Uterus (tissue), 3 donors: ENCODE measurements at regions not wholly inside any gene's neighbourhood (a gene's known extent, or its start where the extent isn't known, plus 50 kb on each side); places are given as distances from the start of the nearest gene placed in this dataset.

Experiments
- DNase-seq, 2 donors: peaks; one replicate each; pipeline ENCODE4 v3.0.0-alpha.2; 2019 to 2020
- H3K27ac ChIP-seq, 2 donors: fragments of 200-600 bp; sonication (generic); 1 replicate in 1 of 2; 2 replicates in 1 of 2; pipeline ENCODE4 v1.5.1; 2016 to 2018
- H3K27me3 ChIP-seq, 2 donors: fragments of 200-600 bp; sonication (generic); one replicate each; pipeline ENCODE4 v1.5.1; 2018 to 2019; ENCODE audit warnings: control low read depth in 1 of 2
- H3K36me3 ChIP-seq, 2 donors: fragments of 200-600 bp; sonication (generic); one replicate each; pipeline ENCODE4 v1.5.1; 2019; ENCODE audit warnings: control low read depth in 1 of 2
- H3K4me1 ChIP-seq, 2 donors: fragments of 200-600 bp; sonication (generic); one replicate each; pipeline ENCODE4 v1.5.1; 2018 to 2019; ENCODE audit warnings: control low read depth in 1 of 2
- H3K4me3 ChIP-seq, 2 donors: fragments of 200-600 bp; sonication (generic); 1 replicate in 1 of 2; 2 replicates in 1 of 2; pipeline ENCODE4 v1.5.1; 2018 to 2019; ENCODE audit warnings: mild to moderate bottlenecking in 1 of 2
- H3K9me3 ChIP-seq, 2 donors: fragments of 200-600 bp; sonication (generic); one replicate each; pipeline ENCODE4 v1.5.1; 2019; ENCODE audit warnings: control low read depth in 1 of 2
- CTCF ChIP-seq, 4 experiments: fragments of 200-600 bp in 2 of 4; fragments of 450-650 bp in 2 of 4; sonication (generic) in 2 of 4; IDR thresholded peaks; one replicate each; pipeline ENCODE4 v1.5.1; 2016 to 2019; ENCODE audit warnings: antibody characterized with exemption in 4 of 4, mild to moderate bottlenecking in 2 of 4, moderate library complexity in 1 of 4
- POLR2A ChIP-seq, 2 donors: fragments of 450-650 bp; IDR thresholded peaks; one replicate each; pipeline ENCODE4 v1.6.1; 2016; ENCODE audit warnings: antibody characterized with exemption in 2 of 2, mild to moderate bottlenecking in 1 of 2, moderate library complexity in 1 of 2
- intact Hi-C: fragments of 100-400 bp; cut with DNase I; formaldehyde crosslinking; loops from one replicate; pipeline ENCODE4 v1.15.1; 2023; ENCODE audit warnings: low total_unique reads
- donor health status: DM: yes; HTN: yes; CAD: no.

- no peak for DNase-seq
- intact Hi-C loops: no loop called here
- H3K4me3 ChIP-seq: no peak overlapping the region
Measured at GRCh38 chr2:21620771-21621170, 497.0 kb downstream of the TDRD15 start.

GRCh38 chr2:21627938-21628337, 504.2 kb downstream of the TDRD15 start:
- no peak for DNase-seq
- Histone ChIP-seq H3K4me3 (no peak overlapping the region), H3K27ac (no peak overlapping the region), H3K27me3 (no peaks in the 10 kb centered on the region), H3K4me1 (no peaks in the 10 kb centered on the region), H3K9me3 (no peaks in the 10 kb centered on the region), H3K36me3 (no peaks in the 10 kb centered on the region)
- TF ChIP-seq CTCF (IDR thresholded peaks at IDR 0.05) (no peak), POLR2A (IDR thresholded peaks at IDR 0.05) (no peak)
- intact Hi-C loops: no loop called here

More at GRCh38 chr2:21620771-21621170, 497.0 kb downstream of the TDRD15 start:
- H3K36me3 ChIP-seq: no peaks in the 10 kb centered on the region
- H3K27ac ChIP-seq: no peak overlapping the region
- TF ChIP-seq CTCF (IDR thresholded peaks at IDR 0.05): no peak
- no peaks in the 10 kb centered on the region for H3K27me3 ChIP-seq
- H3K9me3 ChIP-seq: no peaks in the 10 kb centered on the region
- no peaks in the 10 kb centered on the region for H3K4me1 ChIP-seq

- H3K27me3 ChIP-seq: no peaks in the 10 kb centered on the region
- H3K4me1 ChIP-seq: no peaks in the 10 kb centered on the region
- H3K36me3 ChIP-seq: no peaks in the 10 kb centered on the region
- H3K9me3 ChIP-seq: no peaks in the 10 kb centered on the region
- intact Hi-C loops: no loop called here
- TF ChIP-seq CTCF (IDR thresholded peaks at IDR 0.05): no peak
- TF ChIP-seq POLR2A (IDR thresholded peaks at IDR 0.05): no peak
- H3K27ac ChIP-seq: no peak overlapping the region
- H3K4me3 ChIP-seq: no peak overlapping the region
- DNase-seq: no peak
Measured at GRCh38 chr2:21633015-21633414, 509.2 kb downstream of the TDRD15 start.

GRCh38 chr2:21633466-21633865, 509.7 kb downstream of the TDRD15 start:
- no peaks in the 10 kb centered on the region for H3K9me3 ChIP-seq
- H3K27me3 ChIP-seq: no peaks in the 10 kb centered on the region
- TF ChIP-seq POLR2A (IDR thresholded peaks at IDR 0.05) (no peak), CTCF (IDR thresholded peaks at IDR 0.05) (no peak)
- no peaks in the 10 kb centered on the region for H3K36me3 ChIP-seq
- intact Hi-C loops: no loop called here
- no peak overlapping the region for H3K4me3 ChIP-seq
- no peaks in the 10 kb centered on the region for H3K4me1 ChIP-seq
- no peak overlapping the region for H3K27ac ChIP-seq
- no peak for DNase-seq

DNA sequence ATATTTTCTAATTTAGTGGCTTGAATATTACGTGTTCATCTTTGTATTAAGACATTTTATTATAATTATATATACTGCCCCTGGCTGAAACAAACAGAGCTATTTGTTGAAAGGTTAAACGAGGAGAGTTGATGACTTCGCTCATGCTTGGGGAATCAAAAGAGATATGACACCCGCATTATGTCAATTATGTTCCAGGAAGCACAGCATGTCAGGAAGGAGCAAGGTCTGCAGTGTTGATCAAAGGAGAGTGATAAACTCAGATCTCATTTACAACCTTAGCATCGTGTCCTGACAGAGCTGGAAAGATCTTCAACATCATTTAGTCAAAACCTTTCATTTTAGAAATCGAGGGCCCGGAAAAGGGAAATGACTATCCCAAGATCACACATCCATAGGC, 510.1 kb downstream of the TDRD15 start:
- H3K9me3 ChIP-seq: no peaks in the 10 kb centered on the region
- no peaks in the 10 kb centered on the region for H3K4me1 ChIP-seq
- DNase-seq: no peak
- no peaks in the 10 kb centered on the region for H3K36me3 ChIP-seq
- no peak overlapping the region for H3K27ac ChIP-seq
- intact Hi-C loops: no loop called here
- no peak overlapping the region for H3K4me3 ChIP-seq
- TF ChIP-seq POLR2A (IDR thresholded peaks at IDR 0.05) (no peak), CTCF (IDR thresholded peaks at IDR 0.05) (no peak)
- H3K27me3 ChIP-seq: no peaks in the 10 kb centered on the region
